Mesendoderm (in vitro differentiated cells): ENCODE measurements at regions not wholly inside any gene's neighbourhood (a gene's known extent, or its start where the extent isn't known, plus 50 kb on each side); places are given as distances from the start of the nearest gene placed in this dataset.

Source experiments
- DNase-seq: peaks from one replicate; pipeline ENCODE4 v3.0.0; 2013
- H2AK5ac ChIP-seq: 2 replicates; pipeline ENCODE4 v1.6.1; 2013; ENCODE audit warnings: low read length, inconsistent platforms
- H2BK120ac ChIP-seq: 2 replicates; pipeline ENCODE4 v1.6.1; 2013; ENCODE audit warnings: low read depth, mild to moderate bottlenecking, low read length, moderate library complexity, mixed read lengths
- H2BK15ac ChIP-seq: replicated peaks from 2 replicates; pipeline ENCODE4 v1.6.1; 2013; ENCODE audit warnings: low read depth, mild to moderate bottlenecking, moderate library complexity
- H2BK5ac ChIP-seq: 2 replicates; pipeline ENCODE4 v1.6.1; 2013; ENCODE audit warnings: low read length, inconsistent platforms
- H3K18ac ChIP-seq: 2 replicates; pipeline ENCODE4 v1.6.1; 2013; ENCODE audit warnings: mild to moderate bottlenecking, low read length, mixed read lengths
- H3K23ac ChIP-seq: one replicate; pipeline ENCODE4 v1.6.1; 2013; ENCODE audit warnings: low read length
- H3K27ac ChIP-seq: 2 replicates; pipeline ENCODE4 v1.5.1; 2013; ENCODE audit warnings: low read depth, mild to moderate bottlenecking, inconsistent platforms, low read length, moderate library complexity
- H3K27me3 ChIP-seq: 2 replicates; pipeline ENCODE4 v1.6.1; 2013; ENCODE audit warnings: low read length, control low read depth, mild to moderate bottlenecking, inconsistent platforms; ENCODE audit not compliant: insufficient read depth, poor library complexity
- H3K36me3 ChIP-seq: 2 replicates; pipeline ENCODE4 v1.6.1; 2013; ENCODE audit warnings: low read length, inconsistent platforms; ENCODE audit not compliant: control insufficient read depth, insufficient read depth
- H3K4ac ChIP-seq: one replicate; pipeline ENCODE4 v1.6.1; 2013; ENCODE audit warnings: low read depth, mild to moderate bottlenecking, low read length, moderate library complexity
- H3K4me1 ChIP-seq: 2 replicates; pipeline ENCODE4 v1.6.1; 2013; ENCODE audit warnings: low read depth, low read length, inconsistent platforms; ENCODE audit not compliant: control insufficient read depth
- H3K4me2 ChIP-seq: 2 replicates; pipeline ENCODE4 v1.6.1; 2013; ENCODE audit warnings: low read length
- H3K4me3 ChIP-seq: 2 replicates; pipeline ENCODE4 v1.5.1; 2013; ENCODE audit warnings: mild to moderate bottlenecking, low read length
- H3K56ac ChIP-seq: one replicate; pipeline ENCODE4 v1.6.1; 2013; ENCODE audit warnings: low read length
- H3K79me1 ChIP-seq: 2 replicates; pipeline ENCODE4 v1.6.1; 2013; ENCODE audit warnings: low read length, inconsistent platforms
- H3K79me2 ChIP-seq: 2 replicates; pipeline ENCODE4 v1.6.1; 2013; ENCODE audit warnings: mild to moderate bottlenecking, low read length; ENCODE audit not compliant: control insufficient read depth, insufficient read depth
- H3K9ac ChIP-seq: 2 replicates; pipeline ENCODE4 v1.6.1; 2013; ENCODE audit warnings: low read length, inconsistent platforms
- H4K5ac ChIP-seq: one replicate; pipeline ENCODE4 v1.6.1; 2013; ENCODE audit warnings: low read length
- H4K8ac ChIP-seq: one replicate; pipeline ENCODE4 v1.6.1; 2013; ENCODE audit warnings: low read depth, mild to moderate bottlenecking, control low read depth, low read length, moderate library complexity
- WGBS: extraction: QIAGEN DNeasy Blood & Tissue Kit; methylation state at CpG from one replicate; pipeline ENCODE4 v1.1.7; 2013; ENCODE audit warnings: low lambda C conversion rate, missing lambda C conversion rate; ENCODE audit not compliant: insufficient coverage; ENCODE audit errors: extremely low coverage; 5-methylcytosine and 5-hydroxymethylcytosine counted together

DNA sequence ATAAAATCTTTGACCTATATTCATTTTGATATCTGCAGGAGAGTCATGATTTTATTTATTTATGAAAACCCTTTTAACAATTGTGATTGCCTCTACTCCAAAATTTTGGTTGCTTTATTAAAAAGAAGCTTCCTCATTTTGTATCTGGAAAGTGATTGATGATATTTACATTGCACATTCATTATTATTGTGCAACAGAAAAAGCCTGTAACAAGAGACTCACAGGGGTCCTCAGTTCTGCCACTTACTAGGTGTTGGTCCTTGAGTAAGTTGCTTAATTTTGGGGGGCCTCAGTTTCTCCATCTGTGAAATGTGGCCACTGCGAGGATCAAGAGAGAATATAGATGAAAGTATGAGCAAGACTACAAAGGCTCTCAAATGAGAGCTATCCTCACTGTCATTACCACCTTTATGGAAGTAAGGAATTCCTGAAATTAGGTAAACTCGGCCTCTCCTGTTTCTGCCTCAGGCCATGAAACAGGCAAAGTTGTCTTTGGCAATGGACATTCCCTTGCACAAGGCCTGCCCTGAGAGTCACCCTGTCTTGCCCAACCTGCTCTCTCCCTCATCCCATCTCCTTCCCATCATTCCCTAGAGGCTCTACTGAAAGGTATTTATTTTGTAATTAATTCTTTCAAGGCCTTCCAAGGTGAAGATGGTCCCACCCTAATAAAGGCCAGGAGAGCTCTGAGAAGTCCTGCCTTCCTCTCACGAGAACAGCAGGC lies 66.1 kb upstream of the ABLIM1 start:
- WGBS = no CpG with 5 or more reads among the region's 3 CpGs

DNA sequence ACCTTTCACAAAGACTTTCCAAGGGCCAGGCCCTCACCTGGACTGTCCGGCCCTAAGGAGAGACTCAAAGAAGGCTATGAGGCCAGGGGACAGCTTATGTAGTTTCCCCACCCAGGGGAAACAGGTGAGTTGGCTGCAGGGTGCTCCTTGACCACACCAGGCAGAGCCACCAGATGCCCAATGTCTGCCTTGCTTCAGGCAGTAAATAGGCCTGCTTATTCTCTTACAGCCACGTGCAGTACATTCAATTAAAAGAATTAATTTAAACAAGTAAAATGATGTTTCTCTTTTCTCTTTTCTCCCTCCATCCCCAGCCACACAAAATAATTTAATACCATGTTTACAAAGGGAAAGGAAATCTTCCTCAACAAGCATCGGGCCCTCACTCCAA lies 66.6 kb upstream of the ABLIM1 start:
- no peaks in the 10 kb centered on the region for H3K79me2 ChIP-seq
- no peak overlapping the region for H4K5ac ChIP-seq
- no peaks in the 10 kb centered on the region for H3K27me3 ChIP-seq
- H3K4me3 ChIP-seq = no peak overlapping the region
- H2BK15ac ChIP-seq = no peak overlapping the region
- WGBS = no CpG with 5 or more reads among the region's 3 CpGs
- no peak overlapping the region for H2AK5ac ChIP-seq
- no peak overlapping the region for H3K27ac ChIP-seq
- H4K8ac ChIP-seq = no peak overlapping the region
- no peak overlapping the region for H3K9ac ChIP-seq
- no peak overlapping the region for H3K4me2 ChIP-seq
- no peak for DNase-seq
- no peak overlapping the region for H2BK5ac ChIP-seq
- no peak overlapping the region for H3K18ac ChIP-seq
- H3K4me1 ChIP-seq = no peaks in the 10 kb centered on the region
- no peak overlapping the region for H3K23ac ChIP-seq
- no peak overlapping the region for H2BK120ac ChIP-seq
- H3K79me1 ChIP-seq = no peaks in the 10 kb centered on the region
- H3K56ac ChIP-seq = no peak overlapping the region
- no peaks in the 10 kb centered on the region for H3K36me3 ChIP-seq
- no peak overlapping the region for H3K4ac ChIP-seq

More for the DNA sequence above, 66.1 kb upstream of the ABLIM1 start:
- H3K23ac ChIP-seq = no peak overlapping the region
- no peaks in the 10 kb centered on the region for H3K4me1 ChIP-seq
- H4K5ac ChIP-seq = no peak overlapping the region
- no peak overlapping the region for H2BK120ac ChIP-seq
- H3K4ac ChIP-seq = no peak overlapping the region
- H4K8ac ChIP-seq = no peak overlapping the region
- H3K79me1 ChIP-seq = no peaks in the 10 kb centered on the region
- H3K18ac ChIP-seq = no peak overlapping the region
- no peak overlapping the region for H3K4me3 ChIP-seq
- no peak overlapping the region for H3K56ac ChIP-seq
- peak; percentile 38 for DNase-seq
- H2AK5ac ChIP-seq = no peak overlapping the region
- H3K27me3 ChIP-seq = no peaks in the 10 kb centered on the region
- H3K9ac ChIP-seq = no peak overlapping the region
- no peak overlapping the region for H2BK5ac ChIP-seq
- no peak overlapping the region for H3K27ac ChIP-seq
- no peaks in the 10 kb centered on the region for H3K36me3 ChIP-seq
- no peak overlapping the region for H3K4me2 ChIP-seq
- no peaks in the 10 kb centered on the region for H3K79me2 ChIP-seq
- H2BK15ac ChIP-seq = no peak overlapping the region

DNA sequence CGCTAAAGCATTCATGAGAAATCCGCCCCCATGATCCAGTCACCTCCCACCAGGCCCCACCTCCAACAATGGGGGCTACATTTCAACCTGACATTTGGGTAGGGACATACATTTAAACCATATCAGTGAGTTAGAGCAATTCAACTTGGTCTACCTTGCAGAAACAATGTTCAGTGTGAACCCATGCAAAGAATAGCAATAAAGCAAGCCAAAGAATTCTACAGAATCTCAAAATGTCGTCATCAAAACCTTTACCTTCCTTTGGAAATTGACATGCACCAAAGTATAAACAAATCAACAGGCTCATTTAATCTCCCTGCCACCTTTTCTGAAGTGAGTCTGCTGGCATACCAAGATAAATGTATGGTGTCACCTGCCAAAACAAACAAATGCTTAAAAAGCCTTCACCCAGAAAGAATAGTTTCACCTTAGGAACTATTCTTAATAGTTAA lies 68.8 kb upstream of the ABLIM1 start:
- Histone ChIP-seq H2BK5ac (no peak overlapping the region), H3K56ac (no peak overlapping the region), H3K4ac (no peak overlapping the region), H3K27me3 (no peaks in the 10 kb centered on the region), H3K36me3 (no peaks in the 10 kb centered on the region), H2AK5ac (no peak overlapping the region), H3K79me2 (no peaks in the 10 kb centered on the region), H3K4me2 (no peak overlapping the region), H4K5ac (no peak overlapping the region), H3K27ac (no peak overlapping the region), H2BK120ac (no peak overlapping the region), H4K8ac (no peak overlapping the region), H3K4me3 (no peak overlapping the region), H2BK15ac (no peak overlapping the region), H3K9ac (no peak overlapping the region), H3K79me1 (no peaks in the 10 kb centered on the region), H3K18ac (no peak overlapping the region), H3K4me1 (no peaks in the 10 kb centered on the region), H3K23ac (no peak overlapping the region)
- DNase-seq = no peak
- no CpG with 5 or more reads among the region's 3 CpGs for WGBS

DNA sequence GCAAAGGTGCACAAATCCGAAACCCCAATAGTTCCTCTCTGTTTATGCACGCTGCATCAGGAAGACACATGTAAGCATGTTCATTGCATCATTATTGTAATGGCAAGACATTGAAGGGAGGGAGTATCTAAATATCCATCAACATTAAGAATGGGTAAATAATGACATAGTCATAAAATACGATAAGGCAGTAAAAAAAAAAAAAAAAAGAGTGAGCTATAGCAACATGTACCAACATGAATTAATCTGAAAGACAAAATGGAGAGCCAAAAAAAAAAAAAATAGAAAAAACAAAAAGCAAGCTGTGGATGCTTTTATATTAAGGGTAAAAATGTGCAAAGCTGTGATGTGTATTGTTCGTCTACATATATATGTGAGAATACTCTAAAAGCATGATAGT lies 70.2 kb upstream of the ABLIM1 start:
- no CpG with 5 or more reads among the region's 4 CpGs for WGBS
- no peaks in the 10 kb centered on the region for H3K27me3 ChIP-seq
- no peaks in the 10 kb centered on the region for H3K4me1 ChIP-seq
- H2BK5ac ChIP-seq = no peak overlapping the region
- no peak overlapping the region for H3K27ac ChIP-seq
- H4K5ac ChIP-seq = no peak overlapping the region
- no peaks in the 10 kb centered on the region for H3K36me3 ChIP-seq
- no peak overlapping the region for H3K9ac ChIP-seq
- no peaks in the 10 kb centered on the region for H3K79me2 ChIP-seq
- no peak overlapping the region for H2AK5ac ChIP-seq
- H2BK15ac ChIP-seq = no peak overlapping the region
- no peak overlapping the region for H3K56ac ChIP-seq
- H3K4ac ChIP-seq = no peak overlapping the region
- H4K8ac ChIP-seq = no peak overlapping the region
- H3K18ac ChIP-seq = no peak overlapping the region
- H3K79me1 ChIP-seq = no peaks in the 10 kb centered on the region
- H3K4me3 ChIP-seq = no peak overlapping the region
- no peak overlapping the region for H2BK120ac ChIP-seq
- no peak overlapping the region for H3K4me2 ChIP-seq
- no peak overlapping the region for H3K23ac ChIP-seq
- no peak for DNase-seq

DNA sequence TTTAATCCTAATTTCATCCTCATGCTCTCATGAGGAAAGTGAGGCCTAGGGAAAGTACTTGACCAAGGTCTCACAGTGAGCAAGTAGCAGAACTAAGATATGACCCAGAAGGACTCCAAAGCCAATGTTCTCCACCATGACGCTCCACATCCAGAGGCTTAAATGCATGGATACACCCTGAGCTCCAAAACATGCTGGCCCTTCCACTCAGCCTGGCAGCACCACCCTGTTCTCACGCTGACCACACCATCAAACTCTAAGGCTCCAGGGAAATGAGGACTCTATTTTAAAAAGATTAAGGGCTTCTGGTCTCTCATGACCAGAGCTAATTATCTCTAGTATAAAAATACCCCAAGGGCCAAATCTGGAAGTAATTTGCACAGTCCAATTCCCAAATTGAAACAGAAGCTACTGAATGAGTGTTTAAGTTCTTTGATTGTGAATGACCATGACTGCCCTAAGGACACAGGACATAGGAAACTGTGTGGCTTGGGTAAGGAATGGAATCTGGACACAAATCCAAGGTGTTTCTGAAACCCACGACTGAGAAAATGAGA lies 71.1 kb upstream of the ABLIM1 start:
- Histone ChIP-seq H3K9ac (no peak overlapping the region), H3K4me2 (no peak overlapping the region), H3K56ac (no peak overlapping the region), H3K4me1 (no peaks in the 10 kb centered on the region), H4K5ac (no peak overlapping the region), H3K79me2 (no peaks in the 10 kb centered on the region), H3K27ac (no peak overlapping the region), H3K4me3 (no peak overlapping the region), H3K36me3 (no peaks in the 10 kb centered on the region), H3K79me1 (no peaks in the 10 kb centered on the region), H3K27me3 (no peaks in the 10 kb centered on the region), H2BK5ac (no peak overlapping the region), H2BK120ac (no peak overlapping the region), H3K4ac (no peak overlapping the region), H2AK5ac (no peak overlapping the region), H4K8ac (no peak overlapping the region), H3K18ac (no peak overlapping the region), H3K23ac (no peak overlapping the region), H2BK15ac (no peak overlapping the region)
- WGBS = no CpG with 5 or more reads among the region's 3 CpGs
- DNase-seq = no peak

DNA sequence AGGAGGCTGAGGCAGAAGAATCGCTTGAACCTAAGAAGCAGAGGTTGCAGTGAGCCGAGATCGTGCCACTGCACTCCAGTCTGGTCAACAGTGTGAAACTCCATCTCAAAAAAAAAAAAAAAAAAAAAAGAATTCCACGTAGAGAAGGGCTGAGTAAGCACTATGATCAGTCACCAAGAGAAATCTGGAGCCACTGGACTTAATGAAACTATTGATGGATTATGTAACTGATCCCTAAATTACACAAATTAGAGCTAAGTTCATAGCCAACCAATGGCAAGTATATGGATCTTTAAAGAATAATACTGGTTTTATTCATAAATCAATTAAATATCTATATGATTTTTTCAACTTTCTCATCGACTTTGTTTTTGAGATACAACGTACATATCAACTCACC lies 72.2 kb upstream of the ABLIM1 start:
- no peaks in the 10 kb centered on the region for H3K79me1 ChIP-seq
- H3K56ac ChIP-seq = no peak overlapping the region
- no peaks in the 10 kb centered on the region for H3K79me2 ChIP-seq
- no peak overlapping the region for H4K5ac ChIP-seq
- H3K4ac ChIP-seq = no peak overlapping the region
- no peak overlapping the region for H2BK5ac ChIP-seq
- H3K18ac ChIP-seq = no peak overlapping the region
- H2BK15ac ChIP-seq = no peak overlapping the region
- no peak for DNase-seq
- H3K4me2 ChIP-seq = no peak overlapping the region
- no peak overlapping the region for H2AK5ac ChIP-seq
- H3K27ac ChIP-seq = no peak overlapping the region
- H3K9ac ChIP-seq = no peak overlapping the region
- H3K4me3 ChIP-seq = no peak overlapping the region
- no peak overlapping the region for H2BK120ac ChIP-seq
- no CpG with 5 or more reads among the region's 6 CpGs for WGBS
- no peak overlapping the region for H4K8ac ChIP-seq
- no peaks in the 10 kb centered on the region for H3K36me3 ChIP-seq
- H3K23ac ChIP-seq = no peak overlapping the region
- no peaks in the 10 kb centered on the region for H3K27me3 ChIP-seq
- no peaks in the 10 kb centered on the region for H3K4me1 ChIP-seq
